ENCODE measurements at regions not wholly inside any gene's neighbourhood (a gene's known extent, or its start where the extent isn't known, plus 50 kb on each side); places are given as distances from the start of the nearest gene placed in this dataset.
"Not testable (repeated sequence)": the region's sequence is repeated elsewhere in the genome, so short reads cannot be mapped to it uniquely, and the experiment has no call there.

GRCh38 chr1:241447031-241447644, 72.4 kb downstream of the FH start:
- no CpG with 5 or more reads among the region's 2 CpGs for WGBS (ENCODE audit: extremely low coverage, insufficient coverage, low lambda C conversion rate)
- no peak overlapping the region for H3K23ac ChIP-seq (ENCODE audit: low read length)
- H4K5ac ChIP-seq (ENCODE audit: low read length), result no peak overlapping the region
- H4K8ac ChIP-seq (ENCODE audit: low read depth, low read length), result no peak overlapping the region
- H3K27me3 ChIP-seq (ENCODE audit: insufficient read depth, low read length, poor library complexity), result no peaks in the 10 kb centered on the region
- H3K18ac ChIP-seq (ENCODE audit: low read length), result no peak overlapping the region
- no peak for DNase-seq
- H3K56ac ChIP-seq (ENCODE audit: low read length), result no peak overlapping the region
- no peaks in the 10 kb centered on the region for H3K79me2 ChIP-seq (ENCODE audit: control insufficient read depth, insufficient read depth, low read length)
- H3K9ac ChIP-seq (ENCODE audit: low read length), result no peak overlapping the region
- H3K27ac ChIP-seq (ENCODE audit: low read depth, low read length), result no peak overlapping the region
- no peak overlapping the region for H3K4me3 ChIP-seq (ENCODE audit: low read length)
- no peak overlapping the region for H2BK5ac ChIP-seq (ENCODE audit: low read length)
- no peak overlapping the region for H2BK15ac ChIP-seq (replicated peaks; ENCODE audit: low read depth)
- H3K4ac ChIP-seq (ENCODE audit: low read depth, low read length), result no peak overlapping the region
- H3K36me3 ChIP-seq (ENCODE audit: control insufficient read depth, insufficient read depth, low read length), result no peaks in the 10 kb centered on the region
- H3K4me1 ChIP-seq (ENCODE audit: control insufficient read depth, low read depth, low read length), result no peaks in the 10 kb centered on the region
- no peak overlapping the region for H2BK120ac ChIP-seq (ENCODE audit: low read depth, low read length)
- H2AK5ac ChIP-seq (ENCODE audit: low read length), result no peak overlapping the region
- H3K79me1 ChIP-seq (ENCODE audit: low read length), result no peaks in the 10 kb centered on the region
- H3K4me2 ChIP-seq (ENCODE audit: low read length), result no peak overlapping the region

- no peak overlapping the region for H2BK15ac ChIP-seq (replicated peaks; ENCODE audit: low read depth)
- H3K18ac ChIP-seq (ENCODE audit: low read length), result no peak overlapping the region
- no peak overlapping the region for H2BK120ac ChIP-seq (ENCODE audit: low read depth, low read length)
- no peaks in the 10 kb centered on the region for H3K79me2 ChIP-seq (ENCODE audit: control insufficient read depth, insufficient read depth, low read length)
- H3K4me2 ChIP-seq (ENCODE audit: low read length), result no peak overlapping the region
- H3K27ac ChIP-seq (ENCODE audit: low read depth, low read length), result no peak overlapping the region
- no peaks in the 10 kb centered on the region for H3K36me3 ChIP-seq (ENCODE audit: control insufficient read depth, insufficient read depth, low read length)
- H4K8ac ChIP-seq (ENCODE audit: low read depth, low read length), result no peak overlapping the region
- no peak overlapping the region for H3K4ac ChIP-seq (ENCODE audit: low read depth, low read length)
- H3K4me1 ChIP-seq (ENCODE audit: control insufficient read depth, low read depth, low read length), result no peaks in the 10 kb centered on the region
- H2AK5ac ChIP-seq (ENCODE audit: low read length), result no peak overlapping the region
- no peak overlapping the region for H3K9ac ChIP-seq (ENCODE audit: low read length)
- no peak overlapping the region for H3K4me3 ChIP-seq (ENCODE audit: low read length)
- no peak overlapping the region for H4K5ac ChIP-seq (ENCODE audit: low read length)
- no peak overlapping the region for H2BK5ac ChIP-seq (ENCODE audit: low read length)
- DNase-seq, result no peak
- no peaks in the 10 kb centered on the region for H3K27me3 ChIP-seq (ENCODE audit: insufficient read depth, low read length, poor library complexity)
- H3K79me1 ChIP-seq (ENCODE audit: low read length), result no peaks in the 10 kb centered on the region
- no peak overlapping the region for H3K23ac ChIP-seq (ENCODE audit: low read length)
- WGBS (ENCODE audit: extremely low coverage, insufficient coverage, low lambda C conversion rate), result no CpG with 5 or more reads among the region's 3 CpGs
- no peak overlapping the region for H3K56ac ChIP-seq (ENCODE audit: low read length)
Observed at GRCh38 chr1:241444836-241445235, 74.7 kb downstream of the FH start.

- H3K4me3 ChIP-seq (ENCODE audit: low read length), result no peak overlapping the region
- no peak overlapping the region for H3K9ac ChIP-seq (ENCODE audit: low read length)
- WGBS (ENCODE audit: extremely low coverage, insufficient coverage, low lambda C conversion rate), result no CpG with 5 or more reads among the region's 2 CpGs
- DNase-seq, result no peak
- H3K27me3 ChIP-seq (ENCODE audit: insufficient read depth, low read length, poor library complexity), result no peaks in the 10 kb centered on the region
- no peak overlapping the region for H2BK15ac ChIP-seq (replicated peaks; ENCODE audit: low read depth)
- no peak overlapping the region for H3K18ac ChIP-seq (ENCODE audit: low read length)
- no peaks in the 10 kb centered on the region for H3K79me1 ChIP-seq (ENCODE audit: low read length)
- no peak overlapping the region for H3K56ac ChIP-seq (ENCODE audit: low read length)
- no peak overlapping the region for H2BK120ac ChIP-seq (ENCODE audit: low read depth, low read length)
- H3K79me2 ChIP-seq (ENCODE audit: control insufficient read depth, insufficient read depth, low read length), result no peaks in the 10 kb centered on the region
- H4K8ac ChIP-seq (ENCODE audit: low read depth, low read length), result no peak overlapping the region
- H3K4ac ChIP-seq (ENCODE audit: low read depth, low read length), result no peak overlapping the region
- no peak overlapping the region for H3K23ac ChIP-seq (ENCODE audit: low read length)
- H2BK5ac ChIP-seq (ENCODE audit: low read length), result no peak overlapping the region
- no peak overlapping the region for H3K4me2 ChIP-seq (ENCODE audit: low read length)
- H2AK5ac ChIP-seq (ENCODE audit: low read length), result no peak overlapping the region
- H3K4me1 ChIP-seq (ENCODE audit: control insufficient read depth, low read depth, low read length), result no peaks in the 10 kb centered on the region
- no peak overlapping the region for H4K5ac ChIP-seq (ENCODE audit: low read length)
- no peak overlapping the region for H3K27ac ChIP-seq (ENCODE audit: low read depth, low read length)
- no peaks in the 10 kb centered on the region for H3K36me3 ChIP-seq (ENCODE audit: control insufficient read depth, insufficient read depth, low read length)
Observed at GRCh38 chr1:241443561-241443960, 76.0 kb downstream of the FH start.

GRCh38 chr1:241442686-241443085, 76.9 kb downstream of the FH start:
- Histone ChIP-seq H2BK15ac (replicated peaks; ENCODE audit: low read depth) (no peak overlapping the region), H3K79me2 (ENCODE audit: control insufficient read depth, insufficient read depth, low read length) (no peaks in the 10 kb centered on the region), H3K79me1 (ENCODE audit: low read length) (no peaks in the 10 kb centered on the region), H3K9ac (ENCODE audit: low read length) (no peak overlapping the region), H3K4me2 (ENCODE audit: low read length) (no peak overlapping the region), H3K18ac (ENCODE audit: low read length) (no peak overlapping the region), H2BK120ac (ENCODE audit: low read depth, low read length) (no peak overlapping the region), H3K4me3 (ENCODE audit: low read length) (no peak overlapping the region), H3K36me3 (ENCODE audit: control insufficient read depth, insufficient read depth, low read length) (no peaks in the 10 kb centered on the region), H3K27me3 (ENCODE audit: insufficient read depth, low read length, poor library complexity) (no peaks in the 10 kb centered on the region), H3K4ac (ENCODE audit: low read depth, low read length) (no peak overlapping the region), H3K23ac (ENCODE audit: low read length) (no peak overlapping the region), H2AK5ac (ENCODE audit: low read length) (no peak overlapping the region), H4K5ac (ENCODE audit: low read length) (no peak overlapping the region), H3K4me1 (ENCODE audit: control insufficient read depth, low read depth, low read length) (no peaks in the 10 kb centered on the region), H3K27ac (ENCODE audit: low read depth, low read length) (no peak overlapping the region), H3K56ac (ENCODE audit: low read length) (no peak overlapping the region), H2BK5ac (ENCODE audit: low read length) (no peak overlapping the region), H4K8ac (ENCODE audit: low read depth, low read length) (no peak overlapping the region)
- DNase-seq, result no peak
- no CpG with 5 or more reads among the region's 4 CpGs for WGBS (ENCODE audit: extremely low coverage, insufficient coverage, low lambda C conversion rate)

DNA sequence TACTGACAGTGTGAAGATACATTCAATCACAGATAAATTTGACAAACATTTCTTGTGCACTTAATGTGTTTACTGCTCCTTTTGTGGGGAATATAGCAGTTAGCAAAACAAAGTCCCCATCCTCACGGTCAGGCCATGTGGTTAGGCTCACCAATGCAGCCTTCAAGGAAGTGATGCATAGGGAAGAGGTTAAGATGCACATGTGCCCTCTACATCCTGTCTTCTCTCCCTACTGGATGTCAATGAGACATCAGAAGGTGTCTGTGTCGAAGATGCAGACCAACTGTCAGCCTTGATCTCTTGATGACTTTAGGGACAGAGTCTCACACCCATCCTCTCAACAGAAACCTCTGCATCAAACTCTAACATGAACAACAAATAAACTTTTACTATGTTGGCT, 78.7 kb downstream of the FH start:
- Histone ChIP-seq H2BK5ac (ENCODE audit: low read length) (no peak overlapping the region), H3K27me3 (ENCODE audit: insufficient read depth, low read length, poor library complexity) (no peaks in the 10 kb centered on the region), H3K79me2 (ENCODE audit: control insufficient read depth, insufficient read depth, low read length) (no peaks in the 10 kb centered on the region), H4K8ac (ENCODE audit: low read depth, low read length) (no peak overlapping the region), H3K79me1 (ENCODE audit: low read length) (no peaks in the 10 kb centered on the region), H3K23ac (ENCODE audit: low read length) (no peak overlapping the region), H3K4me1 (ENCODE audit: control insufficient read depth, low read depth, low read length) (no peaks in the 10 kb centered on the region), H4K5ac (ENCODE audit: low read length) (no peak overlapping the region), H3K36me3 (ENCODE audit: control insufficient read depth, insufficient read depth, low read length) (no peaks in the 10 kb centered on the region), H3K27ac (ENCODE audit: low read depth, low read length) (no peak overlapping the region), H3K56ac (ENCODE audit: low read length) (no peak overlapping the region), H2BK15ac (replicated peaks; ENCODE audit: low read depth) (no peak overlapping the region), H3K4ac (ENCODE audit: low read depth, low read length) (no peak overlapping the region), H2BK120ac (ENCODE audit: low read depth, low read length) (no peak overlapping the region), H3K18ac (ENCODE audit: low read length) (no peak overlapping the region), H3K4me2 (ENCODE audit: low read length) (no peak overlapping the region), H3K4me3 (ENCODE audit: low read length) (no peak overlapping the region), H2AK5ac (ENCODE audit: low read length) (no peak overlapping the region), H3K9ac (ENCODE audit: low read length) (no peak overlapping the region)
- WGBS (ENCODE audit: extremely low coverage, insufficient coverage, low lambda C conversion rate), result no CpG with 5 or more reads among the region's 2 CpGs
- DNase-seq, result no peak

GRCh38 chr1:241438686-241439085, 80.9 kb downstream of the FH start:
- H3K4ac ChIP-seq (ENCODE audit: low read depth, low read length); H4K8ac ChIP-seq (ENCODE audit: low read depth, low read length); H3K4me1 ChIP-seq (ENCODE audit: control insufficient read depth, low read depth, low read length); H3K79me1 ChIP-seq (ENCODE audit: low read length); H3K4me2 ChIP-seq (ENCODE audit: low read length); H2BK5ac ChIP-seq (ENCODE audit: low read length); H3K23ac ChIP-seq (ENCODE audit: low read length); H3K79me2 ChIP-seq (ENCODE audit: control insufficient read depth, insufficient read depth, low read length); H3K4me3 ChIP-seq (ENCODE audit: low read length); H3K56ac ChIP-seq (ENCODE audit: low read length); H4K5ac ChIP-seq (ENCODE audit: low read length); H3K27ac ChIP-seq (ENCODE audit: low read depth, low read length); H3K36me3 ChIP-seq (ENCODE audit: control insufficient read depth, insufficient read depth, low read length); H3K27me3 ChIP-seq (ENCODE audit: insufficient read depth, low read length, poor library complexity); H2BK15ac ChIP-seq (replicated peaks; ENCODE audit: low read depth); DNase-seq; H3K9ac ChIP-seq (ENCODE audit: low read length); H2AK5ac ChIP-seq (ENCODE audit: low read length); H2BK120ac ChIP-seq (ENCODE audit: low read depth, low read length); H3K18ac ChIP-seq (ENCODE audit: low read length): not testable (repeated sequence)
- no CpG with 5 or more reads among the region's 2 CpGs for WGBS (ENCODE audit: extremely low coverage, insufficient coverage, low lambda C conversion rate)

All from mesendoderm (in vitro differentiated cells).